ENCODE measurements at regions not wholly inside any gene's neighbourhood (a gene's known extent, or its start where the extent isn't known, plus 50 kb on each side); places are given as distances from the start of the nearest gene placed in this dataset.

DNA sequence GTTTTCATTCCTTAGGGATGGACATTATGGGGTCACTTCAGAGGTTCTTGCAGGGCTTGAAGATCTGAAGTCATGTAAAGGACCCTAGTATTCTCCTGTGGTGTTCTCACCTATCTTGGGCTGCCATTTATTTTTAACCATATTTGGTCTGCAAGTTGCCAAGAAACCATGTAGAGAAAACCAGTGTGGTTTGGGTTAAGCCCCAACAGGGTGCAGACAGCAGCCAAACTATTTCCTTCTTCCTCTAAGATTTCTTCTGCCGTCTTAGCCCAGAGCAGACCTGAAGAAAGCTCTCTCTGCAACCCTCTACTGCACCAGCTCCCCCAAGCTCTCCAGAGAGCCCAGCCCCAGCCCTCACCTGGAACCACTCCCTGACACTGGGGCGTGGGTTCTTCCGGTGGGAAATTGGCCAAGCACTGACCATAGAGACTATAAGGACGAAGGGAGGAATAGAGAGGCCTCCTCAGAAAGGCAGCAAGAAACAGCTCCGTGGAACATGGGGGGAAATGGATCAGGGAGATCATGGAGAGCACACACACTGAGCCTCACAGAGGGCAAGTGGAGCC lies 136.6 kb downstream of the SYF2 start:
- in situ Hi-C loops (cut with HindIII; ENCODE audit: low sequenced_read_pairs): no loop called here
- no peak overlapping the region for H3K4me3 ChIP-seq (ENCODE audit: low read depth, low read length)
- DNase-seq (ENCODE audit: low read depth): peak; percentile 5
- TF ChIP-seq, protein P1, sequence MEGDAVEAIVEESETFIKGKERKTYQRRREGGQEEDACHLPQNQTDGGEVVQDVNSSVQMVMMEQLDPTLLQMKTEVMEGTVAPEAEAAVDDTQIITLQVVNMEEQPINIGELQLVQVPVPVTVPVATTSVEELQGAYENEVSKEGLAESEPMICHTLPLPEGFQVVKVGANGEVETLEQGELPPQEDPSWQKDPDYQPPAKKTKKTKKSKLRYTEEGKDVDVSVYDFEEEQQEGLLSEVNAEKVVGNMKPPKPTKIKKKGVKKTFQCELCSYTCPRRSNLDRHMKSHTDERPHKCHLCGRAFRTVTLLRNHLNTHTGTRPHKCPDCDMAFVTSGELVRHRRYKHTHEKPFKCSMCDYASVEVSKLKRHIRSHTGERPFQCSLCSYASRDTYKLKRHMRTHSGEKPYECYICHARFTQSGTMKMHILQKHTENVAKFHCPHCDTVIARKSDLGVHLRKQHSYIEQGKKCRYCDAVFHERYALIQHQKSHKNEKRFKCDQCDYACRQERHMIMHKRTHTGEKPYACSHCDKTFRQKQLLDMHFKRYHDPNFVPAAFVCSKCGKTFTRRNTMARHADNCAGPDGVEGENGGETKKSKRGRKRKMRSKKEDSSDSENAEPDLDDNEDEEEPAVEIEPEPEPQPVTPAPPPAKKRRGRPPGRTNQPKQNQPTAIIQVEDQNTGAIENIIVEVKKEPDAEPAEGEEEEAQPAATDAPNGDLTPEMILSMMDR (IDR thresholded peaks at IDR 0.05; ENCODE audit: low read depth, low read length, missing control alignments): no peak

DNA sequence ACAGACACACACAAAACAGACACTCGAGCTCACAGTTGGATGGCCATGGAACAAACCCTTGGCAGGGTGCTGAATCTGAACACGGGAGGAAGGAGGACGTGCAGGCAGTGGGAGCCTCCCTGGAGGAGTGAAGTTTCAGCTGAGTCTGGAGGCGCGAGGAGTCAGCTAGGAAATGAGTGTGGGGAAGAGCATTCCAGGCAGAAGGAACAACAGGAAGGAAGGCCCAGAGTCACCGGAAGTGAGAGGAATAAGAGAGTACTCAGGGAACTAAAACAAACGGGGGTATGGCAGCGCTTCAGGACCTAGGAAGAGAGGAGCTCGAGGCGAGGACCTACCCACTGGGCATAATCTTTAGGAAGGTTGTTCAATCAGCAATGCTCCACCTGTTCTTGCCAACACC lies 137.3 kb downstream of the SYF2 start:
- TF ChIP-seq, protein P1 (IDR thresholded peaks at IDR 0.05; ENCODE audit: low read depth, low read length, missing control alignments): no peak
- no peak overlapping the region for H3K4me3 ChIP-seq (ENCODE audit: low read depth, low read length)
- in situ Hi-C loops (cut with HindIII; ENCODE audit: low sequenced_read_pairs): no loop called here
- no peak for DNase-seq (ENCODE audit: low read depth)

DNA sequence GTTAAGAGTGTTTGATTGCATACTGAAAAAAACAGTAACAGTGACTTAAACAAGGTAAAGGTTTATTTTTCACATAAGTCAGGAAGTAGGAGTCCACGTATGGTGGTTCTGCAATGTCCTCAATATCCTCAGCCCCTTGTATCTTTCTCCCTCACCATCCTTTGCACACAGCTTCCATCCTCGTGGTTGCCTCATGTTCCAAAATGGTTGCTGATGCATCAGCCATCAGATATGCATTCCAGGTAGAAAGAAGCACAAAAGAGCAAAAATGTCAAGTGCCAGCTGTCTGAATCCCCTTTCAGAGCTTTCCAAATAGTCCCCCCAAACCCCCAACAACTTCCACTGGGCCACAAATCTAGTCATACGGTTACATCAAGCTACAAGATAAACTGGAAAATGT lies 138.1 kb downstream of the SYF2 start:
- TF ChIP-seq, protein P1 (IDR thresholded peaks at IDR 0.05; ENCODE audit: low read depth, low read length, missing control alignments): no peak
- DNase-seq (ENCODE audit: low read depth): no peak
- in situ Hi-C loops (cut with HindIII; ENCODE audit: low sequenced_read_pairs): no loop called here
- H3K4me3 ChIP-seq (ENCODE audit: low read depth, low read length): no peak overlapping the region

DNA sequence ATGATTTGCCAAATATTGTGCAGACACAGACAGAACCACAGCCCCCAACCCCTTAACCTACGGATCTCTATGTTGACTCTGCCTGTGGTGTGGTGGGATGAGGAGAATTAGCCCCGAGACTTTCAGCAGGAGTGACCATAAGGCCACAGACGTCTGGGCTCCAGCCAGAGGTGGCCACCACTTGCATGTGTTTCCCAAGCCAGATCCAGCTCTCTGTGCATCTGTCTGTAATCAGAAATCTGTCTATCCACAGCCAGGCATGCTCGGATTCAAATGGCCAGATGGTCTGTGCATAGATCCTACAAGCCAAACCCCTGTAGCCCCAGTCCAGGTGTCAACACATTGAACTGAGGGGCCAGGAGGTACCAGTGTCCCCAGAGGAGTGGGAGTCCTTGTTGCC lies 140.6 kb downstream of the SYF2 start:
- no peak overlapping the region for H3K4me3 ChIP-seq (ENCODE audit: low read depth, low read length)
- TF ChIP-seq, protein P1 (IDR thresholded peaks at IDR 0.05; ENCODE audit: low read depth, low read length, missing control alignments): no peak
- no peak for DNase-seq (ENCODE audit: low read depth)
- in situ Hi-C loops (cut with HindIII; ENCODE audit: low sequenced_read_pairs): no loop called here

DNA sequence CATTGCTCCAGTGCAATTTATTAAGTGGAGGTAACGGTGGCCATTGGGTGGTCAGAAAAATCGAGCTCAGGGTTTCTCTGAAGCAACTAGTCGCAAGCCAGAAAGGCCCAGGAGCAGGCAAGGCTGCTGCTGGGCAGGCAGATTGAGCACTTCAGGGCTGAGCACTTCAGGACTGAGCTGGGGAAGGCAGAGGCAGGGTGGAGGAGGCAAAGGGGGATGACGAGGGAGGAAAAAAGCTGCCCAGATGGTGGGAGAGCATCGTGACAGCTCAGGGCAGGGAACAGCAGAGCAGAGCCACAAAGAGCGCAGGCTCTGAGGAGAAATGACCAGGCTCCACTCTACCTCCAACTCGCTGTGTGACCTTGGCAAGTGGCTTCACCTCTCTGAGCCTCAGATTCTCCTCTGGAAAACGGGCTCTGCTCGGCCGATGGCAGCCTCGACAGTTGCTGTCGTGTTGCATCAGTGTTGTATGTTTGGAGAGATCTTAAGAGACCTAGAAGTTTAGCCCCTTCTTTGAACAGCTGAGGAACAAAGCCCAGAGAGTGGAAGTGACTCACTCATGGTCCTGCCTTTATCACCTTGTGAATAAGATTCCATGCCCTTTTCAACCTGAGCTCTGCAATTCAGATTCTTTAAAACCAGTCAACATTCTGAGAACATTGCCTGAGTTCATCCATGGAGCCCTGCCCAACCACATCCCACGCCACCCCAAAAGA lies 141.4 kb downstream of the SYF2 start:
- TF ChIP-seq, protein P1 (IDR thresholded peaks at IDR 0.05; ENCODE audit: low read depth, low read length, missing control alignments): no peak
- in situ Hi-C loops (cut with HindIII; ENCODE audit: low sequenced_read_pairs): no loop called here
- no peak for DNase-seq (ENCODE audit: low read depth)

DNA sequence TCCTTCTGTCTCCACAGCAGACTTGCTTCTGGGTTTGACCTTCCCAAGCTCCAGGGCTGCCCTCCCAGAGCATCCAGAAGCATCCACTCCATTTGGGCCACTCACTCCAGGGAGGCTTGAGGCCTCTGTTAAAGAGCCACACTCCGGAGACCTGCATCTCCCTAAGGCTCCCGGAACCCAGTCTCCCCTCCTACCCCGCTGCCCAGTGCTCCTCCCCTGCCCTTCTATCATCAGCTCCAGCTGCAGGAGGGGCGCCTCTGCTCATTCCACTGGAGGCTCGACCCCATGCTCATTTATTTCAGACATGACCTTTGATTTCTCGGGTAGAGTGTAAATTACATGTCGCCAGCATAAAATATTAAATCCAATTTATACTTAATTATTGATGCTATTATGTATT lies 142.5 kb downstream of the SYF2 start:
- no peak for DNase-seq (ENCODE audit: low read depth)
- TF ChIP-seq, protein P1 (IDR thresholded peaks at IDR 0.05; ENCODE audit: low read depth, low read length, missing control alignments): no peak
- H3K4me3 ChIP-seq (ENCODE audit: low read depth, low read length): no peak overlapping the region
- in situ Hi-C loops (cut with HindIII; ENCODE audit: low sequenced_read_pairs): no loop called here

More for the DNA sequence above, 141.4 kb downstream of the SYF2 start:
- H3K4me3 ChIP-seq (ENCODE audit: low read depth, low read length): no peak overlapping the region
